Esophagus squamous epithelium (tissue), 5 donors: ENCODE measurements at regions not wholly inside any gene's neighbourhood (a gene's known extent, or its start where the extent isn't known, plus 50 kb on each side); places are given as distances from the start of the nearest gene placed in this dataset.

ENCODE experiments used
- DNase-seq: peaks from one replicate; lab custom pipeline; 2025; lab: John Stamatoyannopoulos, UW
- H3K27ac ChIP-seq, 4 donors: fragments of 200-600 bp; sonication (generic); one replicate each; pipeline ENCODE4 v1.5.1; 2016 to 2019; ENCODE audit warnings: mild to moderate bottlenecking in 1 of 4
- H3K27me3 ChIP-seq, 4 donors: fragments of 200-600 bp; sonication (generic); 1 replicate in 3 of 4; 2 replicates in 1 of 4; pipeline versions ENCODE4 v1.5.1 to v1.6.0; 2017 to 2021; ENCODE audit warnings: antibody characterized with exemption in 1 of 4
- H3K36me3 ChIP-seq, 3 donors: fragments of 200-600 bp; sonication (generic); one replicate each; pipeline ENCODE4 v1.5.1; 2016 to 2019
- H3K4me1 ChIP-seq, 3 donors: fragments of 200-600 bp; sonication (generic); one replicate each; pipeline ENCODE4 v1.5.1; 2017 to 2019
- H3K4me3 ChIP-seq, 4 donors: fragments of 200-600 bp; sonication (generic); 1 replicate in 3 of 4; 2 replicates in 1 of 4; pipeline ENCODE4 v1.5.1; 2016 to 2019; ENCODE audit warnings: mild to moderate bottlenecking in 2 of 4, moderate library complexity in 1 of 4
- H3K9me3 ChIP-seq, 3 donors: fragments of 200-600 bp; sonication (generic); one replicate each; pipeline ENCODE4 v1.5.1; 2016 to 2019
- CTCF ChIP-seq, 6 experiments: fragments of 450-650 bp in 4 of 6; fragments of 200-600 bp in 2 of 6; sonication (generic) in 2 of 6; IDR thresholded peaks; one replicate each; pipeline ENCODE4 v1.5.1; 2016 to 2019; ENCODE audit warnings: antibody characterized with exemption in 6 of 6, mild to moderate bottlenecking in 4 of 6, moderate library complexity in 4 of 6
- POLR2A ChIP-seq, 4 donors: fragments of 450-650 bp; IDR thresholded peaks; one replicate each; pipeline ENCODE4 v1.6.1; 2017; ENCODE audit warnings: antibody characterized with exemption in 4 of 4, mild to moderate bottlenecking in 4 of 4, moderate library complexity in 3 of 4
- WGBS, 2 donors: methylation state at CpG; one replicate each; pipeline ENCODE4 v1.1.5; 2018; 5-methylcytosine and 5-hydroxymethylcytosine counted together
- intact Hi-C: fragments of 100-400 bp; cut with DNase I; formaldehyde crosslinking; loops from one replicate; pipeline ENCODE4 v1.15.0; 2022
- donor health status: DM: yes; HTN: yes; CAD: no.

GRCh38 chr2:156679820-156680219 lies 243.6 kb downstream of the GPD2 start:
- Histone ChIP-seq H3K4me3 (no peak overlapping the region), H3K27ac (no peak overlapping the region), H3K27me3 (no peaks in the 10 kb centered on the region), H3K4me1 (no peaks in the 10 kb centered on the region), H3K36me3 (no peaks in the 10 kb centered on the region), H3K9me3 (no peaks in the 10 kb centered on the region)
- no peak for DNase-seq
- intact Hi-C loops = no loop called here
- WGBS, 2 donors = 89 to 92% methylated on average over 2 of the region's 2 CpGs
- no peak for TF ChIP-seq CTCF (IDR thresholded peaks at IDR 0.05)
- no peak for TF ChIP-seq POLR2A (IDR thresholded peaks at IDR 0.05)

GRCh38 chr2:156680266-156680665 lies 244.1 kb downstream of the GPD2 start:
- no peaks in the 10 kb centered on the region for H3K36me3 ChIP-seq
- TF ChIP-seq CTCF (IDR thresholded peaks at IDR 0.05) (no peak), POLR2A (IDR thresholded peaks at IDR 0.05) (no peak)
- intact Hi-C loops = no loop called here
- H3K9me3 ChIP-seq = no peaks in the 10 kb centered on the region
- no peak for DNase-seq
- no peaks in the 10 kb centered on the region for H3K27me3 ChIP-seq
- H3K4me1 ChIP-seq = no peaks in the 10 kb centered on the region
- H3K27ac ChIP-seq = no peak overlapping the region
- 82 to 88% methylated on average over 2 of the region's 2 CpGs for WGBS, 2 donors
- no peak overlapping the region for H3K4me3 ChIP-seq

GRCh38 chr2:156687126-156687525 lies 250.9 kb downstream of the GPD2 start:
- TF ChIP-seq CTCF (IDR thresholded peaks at IDR 0.05) (no peak), POLR2A (IDR thresholded peaks at IDR 0.05) (no peak)
- intact Hi-C loops = no loop called here

GRCh38 chr2:156687715-156688114 lies 251.5 kb downstream of the GPD2 start:
- Histone ChIP-seq H3K4me1 (no peaks in the 10 kb centered on the region), H3K4me3 (no peak overlapping the region), H3K27ac (no peak overlapping the region), H3K9me3 (no peaks in the 10 kb centered on the region), H3K27me3 (no peaks in the 10 kb centered on the region), H3K36me3 (no peaks in the 10 kb centered on the region)
- no peak for DNase-seq
- TF ChIP-seq CTCF (IDR thresholded peaks at IDR 0.05) = no peak
- no peak for TF ChIP-seq POLR2A (IDR thresholded peaks at IDR 0.05)
- 94 to 100% methylated on average over 1 of the region's 1 CpG for WGBS, 2 donors
- intact Hi-C loops = no loop called here

More at GRCh38 chr2:156687126-156687525, 250.9 kb downstream of the GPD2 start:
- Histone ChIP-seq H3K27ac (no peak overlapping the region), H3K27me3 (no peaks in the 10 kb centered on the region), H3K36me3 (no peaks in the 10 kb centered on the region), H3K9me3 (no peaks in the 10 kb centered on the region), H3K4me1 (no peaks in the 10 kb centered on the region), H3K4me3 (no peak overlapping the region)
- no peak for DNase-seq

GRCh38 chr2:156689939-156690338 lies 253.8 kb downstream of the GPD2 start:
- DNase-seq = no peak
- Histone ChIP-seq H3K27me3 (no peaks in the 10 kb centered on the region), H3K4me3 (no peak overlapping the region), H3K27ac (no peak overlapping the region), H3K4me1 (no peaks in the 10 kb centered on the region), H3K36me3 (no peaks in the 10 kb centered on the region), H3K9me3 (no peaks in the 10 kb centered on the region)
- intact Hi-C loops = no loop called here
- WGBS, 2 donors = 79 to 80% methylated on average over 1 of the region's 1 CpG
- TF ChIP-seq POLR2A (IDR thresholded peaks at IDR 0.05) (no peak), CTCF (IDR thresholded peaks at IDR 0.05) (no peak)
